NT2/D1 (cell line): ENCODE measurements at regions not wholly inside any gene's neighbourhood (a gene's known extent, or its start where the extent isn't known, plus 50 kb on each side); places are given as distances from the start of the nearest gene placed in this dataset.

Experiments used
- SUZ12 ChIP-seq: IDR thresholded peaks from 2 replicates; pipeline ENCODE4 v1.6.1; 2011; ENCODE audit not compliant: insufficient read length, insufficient read depth; ENCODE audit errors: extremely low read depth
- YY1 ChIP-seq: IDR thresholded peaks from 2 replicates; pipeline ENCODE4 v1.6.1; 2011; ENCODE audit not compliant: insufficient read length, insufficient read depth
- ZNF274 ChIP-seq: IDR thresholded peaks from 2 replicates; pipeline ENCODE4 v1.6.1; 2011; ENCODE audit warnings: mild to moderate bottlenecking, low read depth, low read length

GRCh38 chr22:47676685-47677084, 914.2 kb downstream of the TBC1D22A start:
- TF ChIP-seq ZNF274 (no peak), YY1 (no peak), SUZ12 (no peak)
